ENCODE measurements at regions not wholly inside any gene's neighbourhood (a gene's known extent, or its start where the extent isn't known, plus 50 kb on each side); places are given as distances from the start of the nearest gene placed in this dataset.

DNA sequence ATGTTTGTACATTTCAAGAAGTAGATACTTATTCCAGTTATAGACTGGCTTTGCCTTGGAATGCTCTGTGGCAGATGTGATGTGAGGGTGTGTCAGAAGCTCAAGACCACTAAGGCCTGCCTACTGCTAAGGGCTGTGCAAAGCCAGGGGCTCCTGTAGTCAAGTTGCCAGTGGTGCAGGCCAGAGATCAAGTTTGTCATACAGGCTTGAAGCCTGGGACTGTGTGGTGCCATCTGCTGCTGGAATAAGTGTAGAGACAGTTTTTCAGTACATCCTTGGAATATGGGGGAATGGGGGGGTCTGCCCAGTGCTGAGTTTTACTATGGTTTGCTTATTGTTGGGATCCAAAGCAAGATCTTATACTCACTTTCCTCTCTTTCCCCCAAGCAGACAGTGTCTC lies 649.9 kb upstream of the FOXG1 start:
- no peak overlapping the region for H3K27ac ChIP-seq (ENCODE audit: low read depth, low read length)
- no peaks in the 10 kb centered on the region for H3K36me3 ChIP-seq (ENCODE audit: insufficient read depth, low read length)
- H4K20me1 ChIP-seq (ENCODE audit: insufficient read depth, low read length) = no peaks in the 10 kb centered on the region
- H3K27me3 ChIP-seq (ENCODE audit: insufficient read depth, low read length) = no peaks in the 10 kb centered on the region
- no peaks in the 10 kb centered on the region for H3K4me1 ChIP-seq (ENCODE audit: insufficient read depth, low read length)
- H3K79me2 ChIP-seq (ENCODE audit: insufficient read depth, low read length) = no peaks in the 10 kb centered on the region
- no peak for DNase-seq (ENCODE audit: insufficient read length, low spot score, missing footprints)
- no peak overlapping the region for H3K4me2 ChIP-seq (ENCODE audit: insufficient read depth, low read length)
- TF ChIP-seq, protein P1, sequence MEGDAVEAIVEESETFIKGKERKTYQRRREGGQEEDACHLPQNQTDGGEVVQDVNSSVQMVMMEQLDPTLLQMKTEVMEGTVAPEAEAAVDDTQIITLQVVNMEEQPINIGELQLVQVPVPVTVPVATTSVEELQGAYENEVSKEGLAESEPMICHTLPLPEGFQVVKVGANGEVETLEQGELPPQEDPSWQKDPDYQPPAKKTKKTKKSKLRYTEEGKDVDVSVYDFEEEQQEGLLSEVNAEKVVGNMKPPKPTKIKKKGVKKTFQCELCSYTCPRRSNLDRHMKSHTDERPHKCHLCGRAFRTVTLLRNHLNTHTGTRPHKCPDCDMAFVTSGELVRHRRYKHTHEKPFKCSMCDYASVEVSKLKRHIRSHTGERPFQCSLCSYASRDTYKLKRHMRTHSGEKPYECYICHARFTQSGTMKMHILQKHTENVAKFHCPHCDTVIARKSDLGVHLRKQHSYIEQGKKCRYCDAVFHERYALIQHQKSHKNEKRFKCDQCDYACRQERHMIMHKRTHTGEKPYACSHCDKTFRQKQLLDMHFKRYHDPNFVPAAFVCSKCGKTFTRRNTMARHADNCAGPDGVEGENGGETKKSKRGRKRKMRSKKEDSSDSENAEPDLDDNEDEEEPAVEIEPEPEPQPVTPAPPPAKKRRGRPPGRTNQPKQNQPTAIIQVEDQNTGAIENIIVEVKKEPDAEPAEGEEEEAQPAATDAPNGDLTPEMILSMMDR (IDR thresholded peaks at IDR 0.05; ENCODE audit: extremely low read depth, low read depth, low read length) = no peak
- H2AFZ ChIP-seq (ENCODE audit: low read length) = no peak overlapping the region
- H3K9me3 ChIP-seq (ENCODE audit: low read depth, low read length) = peaks cover 2% of the 10 kb centered on the region
- no peak overlapping the region for H3K4me3 ChIP-seq (ENCODE audit: insufficient read depth, low read length)

DNA sequence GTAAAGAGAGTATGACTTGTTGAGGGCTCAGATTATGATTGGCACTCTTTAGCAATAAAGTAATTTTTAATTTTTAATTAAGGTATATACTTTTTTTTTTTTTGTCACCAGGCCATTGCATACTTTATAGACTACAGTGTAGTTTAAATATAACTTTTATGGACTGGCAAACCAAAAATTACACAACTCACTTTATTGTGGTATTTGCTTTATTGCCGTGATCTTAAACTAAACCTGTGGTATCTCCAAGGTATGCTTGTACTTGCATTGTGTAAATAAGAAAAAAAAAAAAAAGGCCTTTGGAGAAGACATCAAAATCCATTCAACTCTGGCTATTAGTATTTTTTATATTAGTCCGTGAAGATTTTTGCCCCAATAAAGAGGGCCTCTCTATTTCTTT lies 646.7 kb upstream of the FOXG1 start:
- TF ChIP-seq, protein P1 (IDR thresholded peaks at IDR 0.05; ENCODE audit: extremely low read depth, low read depth, low read length) = no peak
- DNase-seq (ENCODE audit: insufficient read length, low spot score, missing footprints) = no peak
- no peak overlapping the region for H3K27ac ChIP-seq (ENCODE audit: low read depth, low read length)
- H3K4me3 ChIP-seq (ENCODE audit: insufficient read depth, low read length) = no peak overlapping the region
- H3K36me3 ChIP-seq (ENCODE audit: insufficient read depth, low read length) = no peaks in the 10 kb centered on the region
- H3K79me2 ChIP-seq (ENCODE audit: insufficient read depth, low read length) = no peaks in the 10 kb centered on the region
- H2AFZ ChIP-seq (ENCODE audit: low read length) = no peak overlapping the region
- H3K27me3 ChIP-seq (ENCODE audit: insufficient read depth, low read length) = no peaks in the 10 kb centered on the region
- H3K4me2 ChIP-seq (ENCODE audit: insufficient read depth, low read length) = no peak overlapping the region
- H3K4me1 ChIP-seq (ENCODE audit: insufficient read depth, low read length) = no peaks in the 10 kb centered on the region
- H3K9me3 ChIP-seq (ENCODE audit: low read depth, low read length) = peaks cover 2% of the 10 kb centered on the region
- no peaks in the 10 kb centered on the region for H4K20me1 ChIP-seq (ENCODE audit: insufficient read depth, low read length)

DNA sequence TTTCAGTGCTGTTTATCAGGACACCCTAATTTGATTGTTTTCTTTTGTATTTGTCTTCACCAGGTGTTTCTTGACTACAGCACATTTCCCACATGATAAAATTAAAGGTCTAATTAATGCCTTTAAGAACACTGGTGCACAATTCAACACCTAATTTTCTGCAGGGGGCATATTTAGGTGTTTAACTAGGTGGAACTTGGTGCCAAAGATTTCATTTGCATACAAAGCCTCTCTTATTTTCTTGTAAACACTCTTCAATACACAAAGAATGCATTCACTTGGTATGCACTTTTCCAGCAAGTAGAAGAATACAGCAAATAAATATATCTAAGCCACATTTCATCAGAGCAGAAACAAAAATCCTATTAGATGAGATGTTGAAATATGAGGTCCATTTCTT lies 646.2 kb upstream of the FOXG1 start:
- Histone ChIP-seq H4K20me1 (ENCODE audit: insufficient read depth, low read length) (no peaks in the 10 kb centered on the region), H3K27me3 (ENCODE audit: insufficient read depth, low read length) (no peaks in the 10 kb centered on the region), H3K36me3 (ENCODE audit: insufficient read depth, low read length) (no peaks in the 10 kb centered on the region), H2AFZ (ENCODE audit: low read length) (no peak overlapping the region), H3K9me3 (ENCODE audit: low read depth, low read length) (peaks cover 2% of the 10 kb centered on the region), H3K4me3 (ENCODE audit: insufficient read depth, low read length) (no peak overlapping the region), H3K27ac (ENCODE audit: low read depth, low read length) (no peak overlapping the region), H3K4me2 (ENCODE audit: insufficient read depth, low read length) (no peak overlapping the region), H3K4me1 (ENCODE audit: insufficient read depth, low read length) (no peaks in the 10 kb centered on the region), H3K79me2 (ENCODE audit: insufficient read depth, low read length) (no peaks in the 10 kb centered on the region)
- TF ChIP-seq, protein P1 (IDR thresholded peaks at IDR 0.05; ENCODE audit: extremely low read depth, low read depth, low read length) = no peak
- no peak for DNase-seq (ENCODE audit: insufficient read length, low spot score, missing footprints)

DNA sequence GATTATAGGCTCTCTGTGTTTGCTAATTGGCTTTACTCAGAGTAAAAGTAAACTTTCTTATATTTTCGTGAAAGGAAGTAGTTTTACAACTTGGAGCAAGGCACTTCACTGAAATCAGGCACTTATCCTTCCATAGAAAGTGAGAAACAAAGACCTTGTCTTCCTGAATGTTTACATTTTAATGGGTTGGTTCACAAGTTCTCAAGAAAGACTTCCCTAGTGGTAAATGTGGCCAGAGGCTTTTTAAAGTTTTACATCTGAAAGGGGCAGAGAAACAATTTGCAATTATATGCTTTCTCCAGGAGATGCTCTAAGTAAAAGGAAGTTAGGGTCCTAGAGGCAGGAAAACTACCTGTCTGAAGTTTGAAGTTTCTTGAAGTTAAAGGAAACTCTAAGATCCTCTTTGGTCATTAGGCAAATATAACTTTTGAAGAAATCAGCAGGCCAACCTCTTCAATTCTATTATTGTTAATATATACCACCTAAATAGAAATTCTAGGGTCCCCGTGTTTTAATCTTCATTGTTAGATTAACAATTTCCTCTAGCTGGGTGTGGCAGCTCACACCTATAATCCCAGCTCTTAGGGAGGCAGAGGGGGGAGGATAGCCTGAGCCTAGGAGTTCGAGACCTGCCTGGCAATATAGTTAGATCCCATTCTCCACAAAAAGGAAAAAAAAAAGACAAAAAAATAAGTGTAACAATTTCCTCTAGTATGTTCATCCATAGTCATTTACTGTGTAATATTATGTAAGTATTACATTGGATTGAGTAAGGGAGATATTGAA lies 644.9 kb upstream of the FOXG1 start:
- Histone ChIP-seq H2AFZ (ENCODE audit: low read length) (no peak overlapping the region), H3K4me3 (ENCODE audit: insufficient read depth, low read length) (no peak overlapping the region), H3K27me3 (ENCODE audit: insufficient read depth, low read length) (no peaks in the 10 kb centered on the region), H3K36me3 (ENCODE audit: insufficient read depth, low read length) (no peaks in the 10 kb centered on the region), H4K20me1 (ENCODE audit: insufficient read depth, low read length) (no peaks in the 10 kb centered on the region), H3K9me3 (ENCODE audit: low read depth, low read length) (peaks cover 1% of the 10 kb centered on the region), H3K27ac (ENCODE audit: low read depth, low read length) (no peak overlapping the region), H3K4me1 (ENCODE audit: insufficient read depth, low read length) (no peaks in the 10 kb centered on the region), H3K4me2 (ENCODE audit: insufficient read depth, low read length) (no peak overlapping the region), H3K79me2 (ENCODE audit: insufficient read depth, low read length) (no peaks in the 10 kb centered on the region)
- TF ChIP-seq, protein P1 (IDR thresholded peaks at IDR 0.05; ENCODE audit: extremely low read depth, low read depth, low read length) = no peak
- no peak for DNase-seq (ENCODE audit: insufficient read length, low spot score, missing footprints)
